SK-N-SH (cell line): ENCODE measurements at regions not wholly inside any gene's neighbourhood (a gene's known extent, or its start where the extent isn't known, plus 50 kb on each side); places are given as distances from the start of the nearest gene placed in this dataset.
A peak's percentile ranks its signal among the peaks of the same experiment; 100 is the strongest.

Source experiments
- CTCF ChIA-PET: fragments of 300-600, 350-600 bp; formaldehyde crosslinking; extraction: SDS; loops from one replicate; lab custom pipeline; 2021; lab: Yijun Ruan, JAX
- POLR2A ChIA-PET: fragments of 350-600 bp; sonication (Branson Sonifier 250); formaldehyde crosslinking; extraction: SDS; loops from one replicate; lab custom pipeline; 2020; ENCODE audit warnings: antibody characterized with exemption, inconsistent platforms; lab: Yijun Ruan, JAX
- DNase-seq: peaks from one replicate; pipeline ENCODE4 v3.0.0; 2012
- H2AFZ ChIP-seq: fragments of 200-600 bp; sonication (generic); 2 replicates; pipeline ENCODE4 v1.8.1; 2016; ENCODE audit warnings: antibody characterized with exemption, mild to moderate bottlenecking, low read depth
- H3F3A ChIP-seq: fragments of 200-600 bp; sonication (generic); replicated peaks from 2 replicates; pipeline ENCODE3; 2016; ENCODE audit warnings: antibody characterized with exemption, mild to moderate bottlenecking; ENCODE audit not compliant: insufficient read depth
- H3K27ac ChIP-seq, 2 experiments: fragments of 200-500 bp in 1 of 2; fragments of 200-600 bp in 1 of 2; sonication (Bioruptor generic) in 1 of 2; sonication (generic), shearing (Covaris generic) in 1 of 2; 2 replicates each; pipeline versions ENCODE4 v1.5.1 to v1.6.1; 2014 to 2016; ENCODE audit warnings: low read depth in 2 of 2, inconsistent platforms in 1 of 2, low read length in 1 of 2, mild to moderate bottlenecking in 1 of 2, mixed read lengths in 1 of 2
- H3K27me3 ChIP-seq: fragments of 200-600 bp; sonication (generic), shearing (Covaris generic); 2 replicates; pipeline ENCODE4 v1.6.1; 2016; ENCODE audit warnings: mixed run types; ENCODE audit not compliant: insufficient read depth
- H3K36me3 ChIP-seq, 2 experiments: fragments of 200-500 bp in 1 of 2; fragments of 200-600 bp in 1 of 2; sonication (Bioruptor generic) in 1 of 2; sonication (generic) in 1 of 2; replicated peaks in 1 of 2; 2 replicates each; pipeline versions ENCODE3 to v1.5.1; 2014 to 2016; ENCODE audit warnings: low read length in 1 of 2, mild to moderate bottlenecking in 1 of 2; ENCODE audit not compliant: insufficient read depth in 2 of 2, control insufficient read depth in 1 of 2
- H3K4me1 ChIP-seq, 2 experiments: fragments of 200-500 bp in 1 of 2; fragments of 200-600 bp in 1 of 2; sonication (Bioruptor generic) in 1 of 2; sonication (generic), shearing (Covaris generic) in 1 of 2; 2 replicates each; pipeline versions ENCODE4 v1.5.1 to v1.6.1; 2014 to 2016; ENCODE audit warnings: low read depth in 1 of 2, low read length in 1 of 2, mixed run types in 1 of 2; ENCODE audit not compliant: insufficient read depth in 2 of 2, control insufficient read depth in 1 of 2
- H3K4me2 ChIP-seq: fragments of 200-600 bp; sonication (generic), shearing (Covaris generic); 2 replicates; pipeline ENCODE4 v1.6.1; 2017; ENCODE audit warnings: mixed run types
- H3K4me3 ChIP-seq, 2 experiments: fragments of 200-500 bp in 1 of 2; fragments of 200-600 bp in 1 of 2; sonication (Bioruptor generic) in 1 of 2; sonication (generic), shearing (Covaris generic) in 1 of 2; 2 replicates each; pipeline versions ENCODE4 v1.5.1 to v1.8.1; 2014 to 2016; ENCODE audit warnings: low read depth in 2 of 2, inconsistent platforms in 1 of 2, low read length in 1 of 2, mild to moderate bottlenecking in 1 of 2, mixed read lengths in 1 of 2, moderate library complexity in 1 of 2
- H3K79me2 ChIP-seq: fragments of 200-600 bp; sonication (generic); 2 replicates; pipeline ENCODE4 v1.8.1; 2017; ENCODE audit warnings: mild to moderate bottlenecking; ENCODE audit not compliant: insufficient read depth
- H3K9ac ChIP-seq: fragments of 200-600 bp; sonication (generic); 2 replicates; pipeline ENCODE4 v1.6.1; 2017; ENCODE audit warnings: mixed run types
- H3K9me2 ChIP-seq: fragments of 200-600 bp; sonication (generic); 2 replicates; pipeline ENCODE4 v1.6.1; 2017; ENCODE audit warnings: mixed run types
- H3K9me3 ChIP-seq: fragments of 200-600 bp; sonication (generic); 2 replicates; pipeline ENCODE4 v1.6.1; 2017; ENCODE audit warnings: mixed run types, mild to moderate bottlenecking, moderate library complexity
- H4K20me1 ChIP-seq: fragments of 200-600 bp; sonication (generic); 2 replicates; pipeline ENCODE4 v1.6.1; 2017; ENCODE audit warnings: mild to moderate bottlenecking, mixed run types; ENCODE audit not compliant: insufficient read depth
- CHD2 ChIP-seq: fragments of 150-350 bp; IDR thresholded peaks from 2 replicates; pipeline ENCODE4 v1.6.1; 2018; ENCODE audit warnings: low read length; ENCODE audit not compliant: partially characterized antibody
- FOXM1 ChIP-seq: IDR thresholded peaks from 2 replicates; pipeline ENCODE4 v1.4.0; 2012; ENCODE audit warnings: low read depth, mild to moderate bottlenecking
- GABPA ChIP-seq: IDR thresholded peaks from 2 replicates; pipeline ENCODE4 v1.4.0; 2012; ENCODE audit warnings: low read depth, mild to moderate bottlenecking
- JUND ChIP-seq: IDR thresholded peaks from 2 replicates; pipeline ENCODE4 v1.4.0; 2012
- MAX ChIP-seq: IDR thresholded peaks from 2 replicates; pipeline ENCODE4 v1.4.0; 2012; ENCODE audit warnings: low read depth
- MXI1 ChIP-seq: IDR thresholded peaks from 2 replicates; pipeline ENCODE4 v1.6.1; 2012; ENCODE audit warnings: mild to moderate bottlenecking, low read depth, low read length, improper control_type of control experiment
- NFIC ChIP-seq: IDR thresholded peaks from 2 replicates; pipeline ENCODE4 v1.4.0; 2012; ENCODE audit warnings: borderline replicate concordance
- PBX3 ChIP-seq: IDR thresholded peaks from 2 replicates; pipeline ENCODE4; 2012
- POLR2AphosphoS5 ChIP-seq: IDR thresholded peaks from 2 replicates; pipeline ENCODE4 v1.6.1; 2012; ENCODE audit warnings: low read depth, low read length
- RCOR1 ChIP-seq: fragments of 150-350 bp; IDR thresholded peaks from 2 replicates; pipeline ENCODE4 v1.6.1; 2017; ENCODE audit warnings: antibody characterized with exemption, low read length
- REST ChIP-seq: IDR thresholded peaks from 2 replicates; pipeline ENCODE4 v1.6.1; 2012; ENCODE audit warnings: mild to moderate bottlenecking, low read depth, low read length, moderate library complexity
- RXRA ChIP-seq: IDR thresholded peaks from 2 replicates; pipeline ENCODE4 v1.4.0; 2012; ENCODE audit warnings: low read depth, mild to moderate bottlenecking, borderline replicate concordance
- SMC3 ChIP-seq: IDR thresholded peaks from 2 replicates; pipeline ENCODE4 v1.6.1; 2012; ENCODE audit warnings: low read depth, low read length, improper control_type of control experiment
- TAF1 ChIP-seq: IDR thresholded peaks from 2 replicates; pipeline ENCODE4 v1.6.1; 2012; ENCODE audit warnings: low read depth, mild to moderate bottlenecking, low read length, moderate library complexity, borderline replicate concordance
- TEAD4 ChIP-seq: IDR thresholded peaks from 2 replicates; pipeline ENCODE4 v1.4.0; 2012; ENCODE audit warnings: mild to moderate bottlenecking, borderline replicate concordance; ENCODE audit not compliant: insufficient read depth
- ZBTB33 ChIP-seq: IDR thresholded peaks from 2 replicates; pipeline ENCODE4 v1.4.0; 2012; ENCODE audit warnings: low read depth, borderline replicate concordance

GRCh38 chr22:25492162-25492561 is 72.3 kb upstream of the GRK3 start:
- H3K36me3 ChIP-seq: no peaks in the 10 kb centered on the region
- ChIA-PET CTCF (interaction anchor here (1.2 to 2.0 kb wide), 2 partner anchors 52 to 283 kb away, joined by 4 read pairs; no protein-coding TSS in a partner anchor), POLR2A (no interaction called here)
- DNase-seq: no peak
- TF ChIP-seq GABPA (no peak), NFIC (no peak), POLR2AphosphoS5 (no peak), TEAD4 (no peak), MXI1 (no peak), TAF1 (no peak), ZBTB33 (no peak), REST (no peak), SMC3 (no peak), RXRA (no peak), PBX3 (no peak), RCOR1 (no peak), CHD2 (no peak), MAX (no peak), FOXM1 (no peak), JUND (no peak)
- H4K20me1 ChIP-seq: no peaks in the 10 kb centered on the region
- peaks cover 5% of the 10 kb centered on the region; the same call in 1 of the 2 replicates for H3K27me3 ChIP-seq
- peaks cover 0 to 24% of the 10 kb centered on the region in 2 experiments; a peak in 2 of 4 replicates for H3K4me1 ChIP-seq
- H3K9ac ChIP-seq: no peak overlapping the region
- H3K4me2 ChIP-seq: no peak overlapping the region
- H3K9me2 ChIP-seq: no peaks in the 10 kb centered on the region
- no peak overlapping the region for H3K4me3 ChIP-seq
- no peaks in the 10 kb centered on the region for H3K79me2 ChIP-seq
- H3F3A ChIP-seq: no peaks in the 10 kb centered on the region
- no peaks in the 10 kb centered on the region for H3K9me3 ChIP-seq
- no peak overlapping the region for H2AFZ ChIP-seq
- peak overlapping the region in 1 of 2 experiments; percentile 95; a peak in 2 of 4 replicates for H3K27ac ChIP-seq
